ENCODE measurements at regions not wholly inside any gene's neighbourhood (a gene's known extent, or its start where the extent isn't known, plus 50 kb on each side); places are given as distances from the start of the nearest gene placed in this dataset.

DNA sequence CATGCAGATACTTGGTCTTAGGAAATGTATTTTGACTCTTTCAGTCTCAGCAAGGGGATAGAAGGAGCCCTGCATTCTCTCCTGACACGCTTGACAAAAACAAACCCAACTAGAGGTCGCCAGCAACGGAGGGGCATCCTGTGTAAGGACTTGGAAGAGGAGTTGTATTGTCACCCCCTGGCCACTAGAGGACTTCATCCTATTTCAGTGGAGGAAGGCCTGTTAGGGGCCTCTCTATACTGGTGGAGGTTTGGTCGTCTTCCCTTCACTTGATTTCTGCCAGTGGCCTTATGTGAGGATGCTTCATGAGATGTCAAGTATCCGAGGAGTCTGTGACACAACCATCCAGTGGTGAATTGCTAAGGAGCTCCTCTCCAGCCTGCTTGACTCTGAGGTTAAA is 122.8 kb upstream of the STC2 start:
- FAIRE-seq (no peak), DNase-seq (ENCODE audit: insufficient read length, low spot score) (no peak)
- TF ChIP-seq, protein P1, sequence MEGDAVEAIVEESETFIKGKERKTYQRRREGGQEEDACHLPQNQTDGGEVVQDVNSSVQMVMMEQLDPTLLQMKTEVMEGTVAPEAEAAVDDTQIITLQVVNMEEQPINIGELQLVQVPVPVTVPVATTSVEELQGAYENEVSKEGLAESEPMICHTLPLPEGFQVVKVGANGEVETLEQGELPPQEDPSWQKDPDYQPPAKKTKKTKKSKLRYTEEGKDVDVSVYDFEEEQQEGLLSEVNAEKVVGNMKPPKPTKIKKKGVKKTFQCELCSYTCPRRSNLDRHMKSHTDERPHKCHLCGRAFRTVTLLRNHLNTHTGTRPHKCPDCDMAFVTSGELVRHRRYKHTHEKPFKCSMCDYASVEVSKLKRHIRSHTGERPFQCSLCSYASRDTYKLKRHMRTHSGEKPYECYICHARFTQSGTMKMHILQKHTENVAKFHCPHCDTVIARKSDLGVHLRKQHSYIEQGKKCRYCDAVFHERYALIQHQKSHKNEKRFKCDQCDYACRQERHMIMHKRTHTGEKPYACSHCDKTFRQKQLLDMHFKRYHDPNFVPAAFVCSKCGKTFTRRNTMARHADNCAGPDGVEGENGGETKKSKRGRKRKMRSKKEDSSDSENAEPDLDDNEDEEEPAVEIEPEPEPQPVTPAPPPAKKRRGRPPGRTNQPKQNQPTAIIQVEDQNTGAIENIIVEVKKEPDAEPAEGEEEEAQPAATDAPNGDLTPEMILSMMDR (IDR thresholded peaks at IDR 0.05; ENCODE audit: insufficient read depth, missing control alignments), result peak; percentile 13

DNA sequence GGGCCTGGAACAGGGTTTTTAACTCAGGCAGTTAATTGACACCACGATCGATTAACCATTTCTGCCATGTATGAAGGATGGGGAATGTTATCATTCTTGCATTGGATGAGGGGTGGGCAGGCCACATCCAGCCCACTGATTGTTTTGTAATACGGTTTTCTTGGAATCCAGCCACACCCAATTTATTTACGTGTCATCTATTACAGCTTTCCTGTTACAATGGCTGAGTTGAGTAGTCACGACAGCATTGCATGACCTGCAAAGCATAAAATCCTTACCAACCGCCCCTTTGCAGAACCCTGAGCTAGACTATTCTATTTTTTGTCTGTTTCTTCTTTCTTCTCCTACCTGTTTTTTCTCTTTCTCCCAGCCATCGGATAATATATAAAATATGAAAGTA is 122.0 kb upstream of the STC2 start:
- no peak for FAIRE-seq
- TF ChIP-seq, protein P1 (IDR thresholded peaks at IDR 0.05; ENCODE audit: insufficient read depth, missing control alignments), result no peak
- no peak for DNase-seq (ENCODE audit: insufficient read length, low spot score)

DNA sequence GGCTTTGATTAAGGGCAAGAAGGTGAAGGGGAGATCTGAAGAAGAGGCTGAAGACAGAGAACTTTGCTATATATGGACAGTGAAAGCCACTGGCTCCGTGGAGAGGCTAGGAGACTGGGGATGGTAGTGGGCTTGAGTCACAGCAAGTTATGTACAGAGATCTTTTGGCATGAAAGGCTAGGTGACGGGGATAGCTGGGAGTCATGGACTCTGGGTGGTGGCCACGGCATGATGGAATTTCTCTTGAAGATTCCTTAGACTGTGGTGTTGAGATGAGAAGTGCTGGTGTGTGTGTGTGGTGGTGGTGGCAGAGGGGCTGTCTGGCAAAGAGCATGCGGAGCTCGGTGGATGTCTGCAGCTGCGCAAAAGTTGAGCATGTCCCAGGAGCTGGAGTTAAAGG is 120.6 kb upstream of the STC2 start:
- FAIRE-seq (no peak), DNase-seq (ENCODE audit: insufficient read length, low spot score) (no peak)
- TF ChIP-seq, protein P1 (IDR thresholded peaks at IDR 0.05; ENCODE audit: insufficient read depth, missing control alignments), result no peak

DNA sequence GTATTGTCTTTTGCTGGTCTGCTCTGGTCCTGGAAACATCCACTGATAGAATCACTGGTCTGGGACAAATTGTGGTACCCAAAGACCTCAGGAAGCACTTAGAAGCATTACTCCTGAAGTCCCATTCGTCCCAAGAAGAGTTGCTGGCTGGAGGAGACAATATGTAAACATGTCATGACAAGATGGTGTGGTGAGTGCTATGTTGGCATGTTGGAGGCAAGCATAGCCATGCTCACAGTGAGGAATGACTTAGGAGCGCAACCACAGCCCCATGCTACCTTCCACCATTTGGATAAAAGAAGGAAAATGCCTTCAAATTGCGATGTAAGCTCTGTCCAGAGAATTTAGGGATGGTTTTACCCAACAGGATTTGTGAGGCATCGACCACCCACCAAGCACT is 115.8 kb upstream of the STC2 start:
- TF ChIP-seq, protein P1 (IDR thresholded peaks at IDR 0.05; ENCODE audit: insufficient read depth, missing control alignments), result no peak
- no peak for DNase-seq (ENCODE audit: insufficient read length, low spot score)
- no peak for FAIRE-seq

DNA sequence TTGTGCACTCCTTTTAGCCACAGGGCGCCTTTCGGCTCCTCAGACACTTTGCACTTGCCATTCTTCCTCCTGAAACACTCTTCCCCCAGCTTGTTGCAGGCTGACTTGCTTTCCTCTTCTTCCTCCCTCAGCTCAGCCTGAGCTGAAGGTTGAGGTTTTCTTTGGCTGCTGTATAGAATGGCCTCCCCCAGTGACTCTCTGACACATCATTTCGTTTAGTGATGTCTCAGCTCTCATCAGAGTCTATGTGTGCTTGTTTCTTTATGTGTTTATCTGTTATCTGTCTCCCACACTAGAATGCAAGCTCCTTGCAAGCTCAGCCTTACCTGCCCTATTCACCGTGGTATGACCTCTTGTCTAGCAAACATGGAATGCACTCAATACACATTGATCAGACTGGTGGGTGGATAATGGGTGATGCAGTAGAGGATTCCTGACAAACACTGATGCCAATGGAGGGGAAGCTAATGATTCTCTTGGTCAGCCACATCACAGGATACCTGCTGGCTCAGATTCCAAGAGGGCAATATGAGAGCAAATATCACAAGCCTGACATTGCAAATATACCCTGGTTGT is 112.9 kb upstream of the STC2 start:
- TF ChIP-seq, protein P1 (IDR thresholded peaks at IDR 0.05; ENCODE audit: insufficient read depth, missing control alignments), result no peak
- FAIRE-seq, result no peak
- no peak for DNase-seq (ENCODE audit: insufficient read length, low spot score)

DNA sequence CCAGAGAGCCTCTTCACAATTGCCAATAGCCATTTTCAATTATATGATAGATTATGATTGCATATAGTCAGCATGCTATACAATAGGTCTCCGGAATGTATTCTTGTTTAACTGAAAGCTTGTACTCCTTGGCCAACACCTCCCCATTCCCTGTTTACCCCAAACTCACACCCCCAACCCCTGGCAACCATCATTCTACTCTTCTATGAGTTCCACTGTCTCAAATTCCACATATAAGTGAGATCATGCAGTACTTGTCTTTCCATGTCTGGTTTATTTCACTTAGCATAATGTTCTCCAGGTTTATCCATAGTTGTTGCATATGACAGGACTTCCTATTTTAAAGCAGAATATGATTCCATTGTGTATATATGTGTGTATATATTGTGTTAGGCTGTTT is 110.7 kb upstream of the STC2 start:
- no peak for DNase-seq (ENCODE audit: insufficient read length, low spot score)

DNA sequence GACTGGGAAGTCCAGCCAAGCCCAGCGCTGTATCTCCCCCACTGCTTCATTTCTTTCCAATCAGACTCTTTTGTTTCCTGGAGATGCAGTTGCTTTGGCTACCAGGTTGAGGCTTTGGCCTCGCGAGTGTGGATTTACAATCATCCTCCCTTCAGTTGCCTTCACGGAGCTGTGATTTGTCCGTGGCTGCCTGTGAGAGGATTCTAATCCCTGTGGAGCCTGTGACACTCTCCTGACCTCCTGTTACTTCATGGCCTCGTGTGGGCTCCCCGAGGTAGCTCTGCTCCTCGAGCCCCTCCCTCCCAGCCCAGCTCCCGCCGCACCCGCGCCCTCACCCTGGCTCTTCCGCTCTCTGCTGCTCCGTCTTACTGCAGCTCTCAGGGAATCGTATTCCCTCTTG is 107.2 kb upstream of the STC2 start:
- FAIRE-seq (no peak), DNase-seq (ENCODE audit: insufficient read length, low spot score) (no peak)
- TF ChIP-seq, protein P1 (IDR thresholded peaks at IDR 0.05; ENCODE audit: insufficient read depth, missing control alignments), result no peak

More for the DNA sequence above, 110.7 kb upstream of the STC2 start:
- TF ChIP-seq, protein P1 (IDR thresholded peaks at IDR 0.05; ENCODE audit: insufficient read depth, missing control alignments), result no peak
- FAIRE-seq, result no peak

All from D721Med (cell line).